ENCODE measurements at regions not wholly inside any gene's neighbourhood (a gene's known extent, or its start where the extent isn't known, plus 50 kb on each side); places are given as distances from the start of the nearest gene placed in this dataset.
"Not testable (repeated sequence)": the region's sequence is repeated elsewhere in the genome, so short reads cannot be mapped to it uniquely, and the experiment has no call there.

DNA sequence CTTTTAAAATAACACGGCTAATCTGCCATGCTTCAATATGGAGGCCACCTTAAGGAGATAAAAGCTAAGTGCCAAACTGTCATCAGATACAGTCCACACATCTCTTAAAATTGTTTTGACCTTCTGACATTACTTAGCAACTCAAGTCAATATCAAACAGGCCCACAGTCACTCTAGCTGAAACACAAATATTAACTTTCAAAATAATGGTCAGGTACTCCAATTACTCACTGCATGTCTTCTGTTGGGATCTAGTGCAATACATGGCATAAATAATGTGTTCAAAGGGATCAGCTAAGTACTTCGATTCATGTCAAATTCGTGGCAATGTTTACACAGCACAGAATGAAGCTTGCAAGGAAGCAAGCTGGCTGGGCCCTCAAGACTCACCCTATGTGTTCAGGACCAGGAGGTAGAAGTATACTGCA lies 133.9 kb upstream of the BEND6 start:
- intact Hi-C loops (cut with DNase I) = no loop called here

DNA sequence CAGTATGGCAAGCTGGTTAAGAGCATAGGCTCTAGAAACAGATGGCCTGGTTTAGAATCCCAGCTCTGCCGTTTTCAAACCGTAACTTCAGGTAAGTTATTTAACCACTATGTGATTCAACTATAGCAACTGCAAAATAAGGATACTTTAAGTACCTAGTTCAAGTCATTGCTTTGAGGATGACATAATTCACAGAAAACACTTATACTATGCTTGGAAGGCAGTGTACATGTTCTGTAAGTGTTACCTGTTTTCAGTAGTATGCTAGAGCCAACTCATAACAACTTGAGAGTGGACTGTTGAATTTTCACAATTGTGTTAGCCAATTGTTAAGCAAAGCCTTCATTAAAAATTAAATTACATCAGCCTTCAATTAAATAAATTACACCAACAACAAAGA lies 134.8 kb upstream of the BEND6 start:
- no peak for ATAC-seq
- DNase-seq = no peak
- intact Hi-C loops (cut with DNase I) = no loop called here

More for the DNA sequence above, 133.9 kb upstream of the BEND6 start:
- DNase-seq (no peak), ATAC-seq (no peak)

- DNase-seq (no peak), ATAC-seq (no peak)
- intact Hi-C loops (cut with DNase I) = no loop called here
Observed at GRCh38 chr6:56819604-56820003, 135.3 kb upstream of the BEND6 start.

DNA sequence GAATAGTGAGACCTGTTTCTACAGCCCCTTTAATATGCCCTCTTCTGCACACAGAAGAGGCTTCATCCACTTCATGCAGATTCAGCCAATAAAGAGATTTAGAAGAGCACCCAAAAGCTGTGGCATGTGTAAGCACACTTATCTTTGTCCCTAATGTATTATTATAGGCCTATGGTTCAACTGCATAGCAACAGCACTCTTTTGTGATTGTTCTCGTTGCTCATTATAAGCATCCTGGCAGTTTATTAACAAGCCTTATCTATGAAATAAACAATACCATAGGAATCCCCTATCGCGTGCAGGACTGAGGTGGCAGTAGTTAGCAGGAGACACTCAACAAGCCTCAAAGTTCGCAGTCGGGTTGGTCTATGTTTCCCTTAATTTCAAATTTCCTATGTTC lies 138.5 kb upstream of the BEND6 start:
- intact Hi-C loops (cut with DNase I) = no loop called here
- DNase-seq (no peak), ATAC-seq (no peak)

GRCh38 chr6:56815436-56815835 lies 139.5 kb upstream of the BEND6 start:
- intact Hi-C loops (cut with DNase I) = no loop called here
- ATAC-seq = no peak
- no peak for DNase-seq

DNA sequence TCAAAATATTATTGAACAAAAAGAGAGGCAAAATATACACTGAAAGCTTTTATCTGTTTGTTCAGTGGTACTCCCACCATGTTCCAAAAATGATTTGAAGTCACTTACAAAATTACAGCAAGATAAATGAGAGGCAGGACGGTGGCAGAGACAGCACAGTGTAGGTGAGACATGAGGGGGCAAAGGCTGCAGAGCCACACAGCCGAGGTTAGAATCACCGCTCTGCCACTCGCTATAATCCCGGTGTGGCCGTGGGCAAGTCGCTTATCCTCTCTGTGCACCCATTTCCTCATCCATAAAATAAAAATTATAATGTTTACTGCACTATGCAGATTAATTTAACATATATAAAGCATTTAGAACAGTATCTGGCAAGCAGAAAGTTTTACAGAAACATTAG lies 140.1 kb upstream of the BEND6 start:
- ATAC-seq (peak; percentile 50 to 55), DNase-seq (no peak)
- intact Hi-C loops (cut with DNase I) = no loop called here

DNA sequence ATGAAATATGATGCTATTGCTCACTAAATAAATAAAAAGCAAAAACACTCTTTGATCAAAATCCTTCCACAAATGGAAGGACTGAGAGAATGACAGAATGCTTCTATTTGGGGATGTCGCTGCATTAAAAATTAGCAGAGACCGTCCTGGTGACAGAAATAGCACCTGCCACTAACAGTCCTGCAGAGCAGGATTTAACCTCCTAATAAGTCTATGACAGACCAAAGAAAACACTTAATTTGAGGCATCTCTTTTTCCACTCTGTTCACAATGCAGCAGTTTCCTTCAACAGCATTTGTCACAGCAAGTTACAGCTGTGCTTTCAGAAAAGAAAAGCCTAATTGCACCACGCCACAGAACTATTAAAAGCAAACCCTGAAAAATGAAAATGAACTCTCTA lies 140.6 kb upstream of the BEND6 start:
- intact Hi-C loops (cut with DNase I) = no loop called here
- ATAC-seq = peak in 1 of 2 donors; percentile 76
- DNase-seq = no peak

GRCh38 chr6:56812851-56813250 lies 142.1 kb upstream of the BEND6 start:
- intact Hi-C loops (cut with DNase I); ATAC-seq; DNase-seq: not testable (repeated sequence)

- DNase-seq (no peak), ATAC-seq (peak; percentile 23 to 77)
- intact Hi-C loops (cut with DNase I) = no loop called here
Observed at GRCh38 chr6:56808871-56809359, 146.0 kb upstream of the BEND6 start.

DNA sequence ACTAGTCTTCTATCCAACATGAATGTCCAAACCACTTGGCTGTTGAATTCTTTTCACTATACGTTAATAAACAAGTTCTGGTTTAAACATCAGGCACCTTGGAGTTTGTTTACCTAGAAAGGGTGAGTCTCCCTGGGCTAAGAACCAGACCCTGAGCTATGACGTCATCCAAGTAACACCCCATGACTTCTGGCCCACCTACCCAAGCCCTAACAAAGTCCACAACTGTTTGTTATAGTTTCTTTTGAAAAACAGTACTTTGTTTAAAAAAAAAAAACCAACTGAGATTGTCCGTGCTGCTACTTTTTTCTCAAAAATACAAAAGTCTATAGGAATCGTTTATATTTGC lies 146.9 kb upstream of the BEND6 start:
- DNase-seq = no peak
- no peak for ATAC-seq
- intact Hi-C loops (cut with DNase I) = no loop called here

GRCh38 chr6:56807326-56807988 lies 147.4 kb upstream of the BEND6 start:
- intact Hi-C loops (cut with DNase I) = no loop called here
- ATAC-seq = no peak
- no peak for DNase-seq

DNA sequence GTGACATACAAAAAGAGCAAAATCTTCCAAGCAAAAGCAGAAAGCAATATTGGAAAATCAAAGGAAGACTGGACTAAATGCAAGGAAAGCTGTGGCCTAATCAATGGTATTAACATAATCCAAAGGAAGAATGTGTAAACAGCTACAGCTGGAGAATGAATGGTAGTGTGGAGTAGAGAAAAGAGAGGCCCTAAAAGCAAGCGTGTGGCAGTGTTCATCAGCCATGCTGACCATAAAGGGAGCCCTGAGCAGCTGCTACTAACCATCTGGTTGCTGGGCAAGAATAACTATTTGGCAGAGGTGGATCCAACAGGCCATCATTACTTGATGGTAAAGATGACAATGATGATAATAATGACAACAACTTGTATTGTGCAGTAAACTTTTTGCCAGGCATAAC lies 148.5 kb upstream of the BEND6 start:
- intact Hi-C loops (cut with DNase I) = no loop called here

GRCh38 chr6:56804996-56805395 lies 149.9 kb upstream of the BEND6 start:
- peak in 1 of 2 donors; percentile 61 for ATAC-seq
- intact Hi-C loops (cut with DNase I) = no loop called here

More for the DNA sequence above, 148.5 kb upstream of the BEND6 start:
- DNase-seq (no peak), ATAC-seq (peak in 1 of 2 donors; percentile 44)

DNA sequence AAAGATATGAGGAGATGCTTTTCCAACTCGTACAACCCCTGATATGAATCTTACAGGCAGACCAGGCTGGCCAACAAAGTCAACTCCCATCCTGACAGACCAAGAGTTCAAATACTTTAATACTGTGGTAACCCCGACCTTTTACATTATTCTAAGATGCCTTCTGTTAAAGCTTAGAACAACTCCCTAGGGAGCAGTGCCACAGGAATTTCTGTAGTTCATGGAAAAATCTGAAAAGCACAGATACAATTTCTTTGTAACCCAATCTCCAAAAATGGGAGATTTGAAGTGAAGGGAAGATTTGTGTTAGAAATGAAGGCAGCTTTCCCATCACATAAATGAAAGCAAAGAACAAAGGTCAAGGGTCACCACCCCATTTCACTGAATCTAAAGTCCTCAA lies 151.3 kb upstream of the BEND6 start:
- intact Hi-C loops (cut with DNase I) = no loop called here
- ATAC-seq = peak in 1 of 2 donors; percentile 46
- DNase-seq = no peak

More at GRCh38 chr6:56804996-56805395, 149.9 kb upstream of the BEND6 start:
- no peak for DNase-seq

GRCh38 chr6:56802584-56802983 lies 152.3 kb upstream of the BEND6 start:
- intact Hi-C loops (cut with DNase I) = no loop called here
- ATAC-seq (peak in 1 of 2 donors; percentile 30), DNase-seq (no peak)

- no peak for ATAC-seq
- intact Hi-C loops (cut with DNase I) = no loop called here
- DNase-seq = no peak
Observed at GRCh38 chr6:56799989-56800388, 154.9 kb upstream of the BEND6 start.

- ATAC-seq = peak; percentile 63 to 84
- no peak for DNase-seq
- intact Hi-C loops (cut with DNase I) = no loop called here
Observed at GRCh38 chr6:56798163-56798562, 155.5 kb upstream of the DST start.

DNA sequence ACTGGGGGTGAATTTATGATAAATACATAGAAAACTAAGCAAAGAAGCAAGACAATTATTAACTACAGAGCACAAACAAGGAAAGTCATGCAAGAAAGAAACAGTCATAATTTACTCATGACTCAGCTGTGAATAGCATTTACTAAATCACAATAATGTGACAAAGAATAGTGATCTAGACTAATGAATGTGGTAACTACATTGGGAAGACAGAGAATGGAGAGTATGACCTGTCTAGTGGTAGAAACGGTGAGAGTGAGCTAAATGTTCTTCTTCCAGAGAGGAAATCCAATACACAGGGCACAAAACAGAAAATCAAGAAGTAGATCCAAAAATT lies 153.5 kb upstream of the DST start:
- ATAC-seq (no peak), DNase-seq (no peak)
- intact Hi-C loops (cut with DNase I) = no loop called here

DNA sequence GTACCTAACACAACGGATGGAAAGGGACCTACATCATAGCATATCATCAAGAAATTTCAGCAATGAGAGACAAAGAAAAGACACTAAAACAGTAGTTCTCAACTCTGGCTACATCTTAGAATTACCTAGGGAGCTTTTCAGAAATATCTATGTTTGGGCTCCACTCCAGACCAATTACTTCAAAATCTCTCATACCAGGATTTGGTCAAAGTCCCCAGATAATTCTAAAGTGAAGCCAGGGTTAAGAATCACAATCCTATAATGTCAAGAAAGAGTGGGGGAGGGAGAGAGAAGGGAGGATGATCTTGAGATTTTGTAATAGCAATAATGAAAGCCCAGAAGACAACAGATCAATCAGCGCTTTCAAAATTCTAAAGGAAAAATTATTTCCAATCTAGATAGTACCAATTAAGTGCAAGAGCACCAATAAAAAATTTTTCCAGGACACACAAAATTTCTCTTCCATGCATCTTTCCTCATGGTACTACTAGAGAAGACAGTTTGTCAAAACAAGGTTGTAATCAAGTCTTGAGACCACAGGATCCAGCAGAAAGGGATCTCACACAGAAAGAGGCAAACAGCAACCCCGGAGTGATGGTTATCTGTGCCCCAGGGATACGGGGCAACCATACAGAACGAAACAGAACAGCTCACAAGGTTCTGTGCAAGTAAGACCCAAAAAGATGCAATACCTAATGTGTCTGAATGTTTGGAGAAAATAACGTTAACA lies 152.9 kb upstream of the DST start:
- intact Hi-C loops (cut with DNase I) = no loop called here
- DNase-seq (no peak), ATAC-seq (no peak)

DNA sequence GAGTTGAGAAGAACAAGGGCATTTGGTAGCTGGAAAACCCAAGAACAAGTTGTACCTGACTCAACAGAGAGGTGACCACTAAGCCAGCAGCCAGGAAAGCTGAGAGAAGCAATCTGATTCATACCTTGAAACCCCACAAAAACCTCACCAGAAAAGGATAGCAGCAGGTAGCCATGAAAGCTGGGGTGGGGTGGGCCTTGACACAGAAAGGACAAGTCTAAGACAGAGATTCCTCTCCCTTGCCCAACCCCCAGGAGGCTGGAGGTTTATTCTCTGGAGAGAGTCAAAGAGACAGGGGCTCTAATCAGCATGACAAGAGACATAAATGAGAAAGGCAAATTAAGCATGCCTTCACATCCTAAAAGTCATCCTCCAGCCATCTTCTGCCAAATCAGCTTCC lies 151.7 kb upstream of the DST start:
- DNase-seq (no peak), ATAC-seq (no peak)
- intact Hi-C loops (cut with DNase I) = no loop called here

DNA sequence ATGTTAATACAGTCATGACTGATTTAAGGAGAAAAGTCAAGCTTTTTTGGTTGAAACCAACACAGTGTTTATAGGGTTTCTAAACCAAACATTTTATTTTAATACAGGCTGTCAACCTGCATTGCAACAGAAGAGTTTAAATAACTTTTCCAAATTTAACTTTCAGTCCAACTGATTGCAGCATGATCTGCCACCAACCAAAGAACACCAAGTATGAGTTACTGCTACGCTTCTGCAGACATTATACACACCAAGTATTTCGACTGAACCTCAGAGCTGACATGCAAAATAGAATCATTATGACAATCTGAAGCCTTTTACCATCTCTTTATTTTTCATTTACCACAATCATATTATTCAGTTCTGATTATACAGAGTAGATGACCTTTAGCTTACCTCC lies 151.2 kb upstream of the DST start:
- intact Hi-C loops (cut with DNase I) = no loop called here
- no peak for DNase-seq
- ATAC-seq = no peak

Measured in left cardiac atrium (tissue), 4 donors.